Heart left ventricle (tissue), 16 donors: ENCODE measurements at regions not wholly inside any gene's neighbourhood (a gene's known extent, or its start where the extent isn't known, plus 50 kb on each side); places are given as distances from the start of the nearest gene placed in this dataset.

Source experiments
- ATAC-seq, 4 donors: fragments of 200-7000 bp; cut with Tn5 transposase; one replicate each; pipeline ENCODE4 v1.9.1; 2020 to 2022; ENCODE audit warnings: moderate library complexity in 4 of 4, mild to moderate bottlenecking in 3 of 4, moderate number of reproducible peaks in 1 of 4
- DNase-seq, 5 donors: peaks; one replicate each; pipeline ENCODE4 v3.0.0-alpha.2; 2020
- H3K27ac ChIP-seq, 12 donors: fragments of 200-600 bp; sonication (generic) in 4 of 12; one replicate each; pipeline versions ENCODE4 v1.5.0 to v1.8.0; 2016 to 2022; ENCODE audit warnings: mild to moderate bottlenecking in 2 of 12
- H3K27me3 ChIP-seq, 9 donors: fragments of 200-600 bp; sonication (generic) in 2 of 9; one replicate each; pipeline versions ENCODE4 v1.5.1 to v1.8.0; 2016 to 2022; ENCODE audit warnings: mild to moderate bottlenecking in 3 of 9
- H3K36me3 ChIP-seq, 9 donors: fragments of 200-600 bp; sonication (generic) in 2 of 9; one replicate each; pipeline versions ENCODE4 v1.5.0 to v1.8.0; 2018 to 2022; ENCODE audit warnings: mild to moderate bottlenecking in 2 of 9
- H3K4me1 ChIP-seq, 12 donors: fragments of 200-600 bp; sonication (generic) in 4 of 12; one replicate each; pipeline versions ENCODE4 v1.5.0 to v1.8.0; 2016 to 2022; ENCODE audit warnings: mild to moderate bottlenecking in 3 of 12
- H3K4me3 ChIP-seq, 12 donors: fragments of 200-600 bp; sonication (generic) in 4 of 12; one replicate each; pipeline versions ENCODE4 v1.5.0 to v1.8.0; 2017 to 2022; ENCODE audit warnings: mild to moderate bottlenecking in 9 of 12, moderate library complexity in 4 of 12
- H3K9me3 ChIP-seq, 12 donors: fragments of 200-600 bp; sonication (generic) in 4 of 12; one replicate each; pipeline versions ENCODE4 v1.5.0 to v1.8.0; 2016 to 2022; ENCODE audit warnings: mild to moderate bottlenecking in 1 of 12
- POLR2A ChIP-seq, 2 donors: fragments of 450-650 bp; IDR thresholded peaks; one replicate each; pipeline ENCODE4 v1.6.1; 2017; ENCODE audit warnings: antibody characterized with exemption in 2 of 2, mild to moderate bottlenecking in 2 of 2, moderate library complexity in 2 of 2
- WGBS, 4 donors: extraction: QIAGEN DNeasy Blood & Tissue Kit in 2 of 4; methylation state at CpG; one replicate each; pipeline versions ENCODE4 v1.1.5 to v1.1.7; 2013 to 2018; 5-methylcytosine and 5-hydroxymethylcytosine counted together
- intact Hi-C, 10 donors: fragments of 100-400 bp; cut with DNase I; formaldehyde crosslinking; loops; one replicate each; pipeline versions ENCODE4 v1.11.1 to v1.14.2; 2022
- TF ChIP-seq, protein P1 (sequence below), 12 donors: fragments of 200-600 bp; sonication (generic) in 4 of 12; IDR thresholded peaks; one replicate each; pipeline versions ENCODE4 v1.5.0 to v1.8.0; 2018 to 2022; ENCODE audit warnings: antibody characterized with exemption in 12 of 12, mild to moderate bottlenecking in 5 of 12
- donor health status: ischemic (EF 13 %, LVEDD 7.1; RV severe dilation, severe dysfunction).
- donor health status: healthy with polysubstance abuse.
- donor health status: DM: no; HTN: yes; CAD: no.
- donor health status: DM: no; HTN: no; CAD: no.
- donor health status: ischemic (EF 25% LVEDD 6.9; RV normal size, moderate dysfunction).
- donor health status: ischemic (EF 25% LVEDD 5.7; RV mildly dilated, moderate dysfunction).
- donor health status: healthy.
- donor health status: DM: yes; HTN: yes; CAD: no.
- donor health status: ischemic (EF 35%, LVEDD 5.7; RV mildly dilated, moderate dysfunction).
- donor health status: nonischemic (EF 11% LVEDD 7.7; RV severe dilation, severe dysfunction).
- donor health status: DM: yes; HTN: yes; CAD: no.
- donor health status: PGD.
- donor health status: ischemic (EF 29% LVEDD 5.4; RV normal size, mild dysfunction).
- donor health status: nonischemic (EF 23%, LVEDD 6.1; RV moderate dilation, normal function).

GRCh38 chr14:37787879-37788494, 192.6 kb downstream of the TTC6 start:
- H3K27ac ChIP-seq = no peak overlapping the region
- H3K4me1 ChIP-seq = no peaks in the 10 kb centered on the region
- no peaks in the 10 kb centered on the region for H3K36me3 ChIP-seq
- no peak for ATAC-seq
- no peaks in the 10 kb centered on the region for H3K9me3 ChIP-seq
- no peak for DNase-seq
- H3K27me3 ChIP-seq = no peaks in the 10 kb centered on the region
- H3K4me3 ChIP-seq = no peak overlapping the region
- TF ChIP-seq, protein P1, sequence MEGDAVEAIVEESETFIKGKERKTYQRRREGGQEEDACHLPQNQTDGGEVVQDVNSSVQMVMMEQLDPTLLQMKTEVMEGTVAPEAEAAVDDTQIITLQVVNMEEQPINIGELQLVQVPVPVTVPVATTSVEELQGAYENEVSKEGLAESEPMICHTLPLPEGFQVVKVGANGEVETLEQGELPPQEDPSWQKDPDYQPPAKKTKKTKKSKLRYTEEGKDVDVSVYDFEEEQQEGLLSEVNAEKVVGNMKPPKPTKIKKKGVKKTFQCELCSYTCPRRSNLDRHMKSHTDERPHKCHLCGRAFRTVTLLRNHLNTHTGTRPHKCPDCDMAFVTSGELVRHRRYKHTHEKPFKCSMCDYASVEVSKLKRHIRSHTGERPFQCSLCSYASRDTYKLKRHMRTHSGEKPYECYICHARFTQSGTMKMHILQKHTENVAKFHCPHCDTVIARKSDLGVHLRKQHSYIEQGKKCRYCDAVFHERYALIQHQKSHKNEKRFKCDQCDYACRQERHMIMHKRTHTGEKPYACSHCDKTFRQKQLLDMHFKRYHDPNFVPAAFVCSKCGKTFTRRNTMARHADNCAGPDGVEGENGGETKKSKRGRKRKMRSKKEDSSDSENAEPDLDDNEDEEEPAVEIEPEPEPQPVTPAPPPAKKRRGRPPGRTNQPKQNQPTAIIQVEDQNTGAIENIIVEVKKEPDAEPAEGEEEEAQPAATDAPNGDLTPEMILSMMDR (IDR thresholded peaks at IDR 0.05) = no peak
- TF ChIP-seq POLR2A (IDR thresholded peaks at IDR 0.05) = no peak
- intact Hi-C loops = no loop called here

DNA sequence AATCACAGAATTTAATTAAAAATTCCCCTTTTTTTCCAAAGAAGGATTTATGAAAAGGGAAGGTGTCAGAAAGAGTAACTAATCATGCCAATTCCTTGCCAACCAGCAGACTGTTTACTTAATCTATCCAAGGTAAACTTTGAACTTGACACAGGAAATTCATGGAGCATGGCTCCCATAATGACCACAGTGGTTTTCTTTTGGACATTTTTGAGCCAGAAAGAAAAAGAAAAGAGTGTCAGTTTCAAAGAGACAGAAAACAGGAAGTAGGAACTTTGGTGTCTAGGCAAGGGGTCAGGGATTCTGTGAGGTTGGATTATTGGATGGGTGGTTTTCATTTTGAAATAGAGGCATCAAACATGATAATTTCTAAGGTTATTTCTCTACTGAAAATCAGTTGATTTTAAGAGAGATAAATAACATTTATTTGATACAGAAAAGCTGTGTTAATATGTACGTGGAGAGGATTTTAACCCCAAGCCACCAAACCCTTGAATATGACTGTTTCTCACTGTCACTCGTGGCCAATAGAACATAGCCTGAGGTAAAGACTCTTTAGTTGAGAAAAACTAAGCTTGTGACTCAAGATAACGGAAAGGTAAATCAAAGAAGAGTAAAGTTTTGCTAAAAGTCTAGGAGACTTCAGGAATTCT, 196.1 kb downstream of the TTC6 start:
- DNase-seq = no peak
- intact Hi-C loops = no loop called here
- Histone ChIP-seq H3K9me3 (no peaks in the 10 kb centered on the region), H3K27ac (no peak overlapping the region), H3K4me3 (no peak overlapping the region), H3K4me1 (no peaks in the 10 kb centered on the region), H3K27me3 (no peaks in the 10 kb centered on the region), H3K36me3 (no peaks in the 10 kb centered on the region)
- TF ChIP-seq POLR2A (IDR thresholded peaks at IDR 0.05) = no peak
- TF ChIP-seq, protein P1 (IDR thresholded peaks at IDR 0.05) = no peak
- WGBS, 4 donors = 59 to 68% (median 63%) methylated on average over 3 of the region's 3 CpGs
- no peak for ATAC-seq

GRCh38 chr14:37792124-37792523, 196.7 kb downstream of the TTC6 start:
- H3K36me3 ChIP-seq = no peaks in the 10 kb centered on the region
- no peak for TF ChIP-seq POLR2A (IDR thresholded peaks at IDR 0.05)
- TF ChIP-seq, protein P1 (IDR thresholded peaks at IDR 0.05) = no peak
- 76 to 84% (median 81%) methylated on average over 4 of the region's 4 CpGs for WGBS, 4 donors
- no peaks in the 10 kb centered on the region for H3K27me3 ChIP-seq
- intact Hi-C loops = no loop called here
- no peak overlapping the region for H3K27ac ChIP-seq
- ATAC-seq = no peak
- H3K9me3 ChIP-seq = no peaks in the 10 kb centered on the region
- no peaks in the 10 kb centered on the region for H3K4me1 ChIP-seq
- no peak overlapping the region for H3K4me3 ChIP-seq
- no peak for DNase-seq

DNA sequence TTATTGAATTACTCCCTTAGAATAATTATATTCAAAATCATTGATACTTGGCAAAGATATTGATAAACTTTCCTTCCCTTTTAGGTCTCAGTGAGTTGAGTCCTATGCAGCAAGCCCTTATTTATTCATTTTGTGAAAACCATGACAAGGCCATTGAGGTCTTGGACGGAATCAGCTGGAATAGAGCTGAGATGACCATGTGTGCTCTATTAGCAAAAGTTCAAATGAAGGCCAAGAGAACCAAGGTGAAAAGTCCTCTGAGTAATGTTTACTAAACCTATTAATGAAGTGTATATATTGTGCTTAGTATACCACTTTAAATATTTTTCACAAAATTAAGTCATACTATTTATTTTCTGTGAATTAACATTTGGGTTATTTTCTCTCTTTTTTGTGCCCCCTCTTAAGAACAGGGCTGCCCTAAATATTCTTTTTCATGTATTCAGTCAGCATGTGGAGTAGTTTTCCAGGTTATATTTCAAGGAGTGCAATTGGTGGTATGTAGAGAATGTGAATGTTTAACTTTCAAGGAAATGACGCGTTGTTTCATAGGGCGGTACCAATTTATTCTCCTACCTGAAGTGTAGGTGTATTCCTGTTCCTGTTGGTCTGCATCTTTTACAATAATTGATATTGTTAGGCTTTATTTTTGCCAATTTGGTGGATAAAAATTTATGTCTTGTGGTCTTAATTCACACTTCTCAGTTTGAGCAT, 201.4 kb downstream of the TTC6 start:
- H3K9me3 ChIP-seq = no peaks in the 10 kb centered on the region
- ATAC-seq = no peak
- H3K36me3 ChIP-seq = no peaks in the 10 kb centered on the region
- intact Hi-C loops = no loop called here
- H3K27me3 ChIP-seq = no peaks in the 10 kb centered on the region
- DNase-seq = no peak
- no peaks in the 10 kb centered on the region for H3K4me1 ChIP-seq
- TF ChIP-seq, protein P1 (IDR thresholded peaks at IDR 0.05) = no peak
- no peak for TF ChIP-seq POLR2A (IDR thresholded peaks at IDR 0.05)
- no peak overlapping the region for H3K4me3 ChIP-seq
- WGBS, 4 donors = 76 to 93% (median 85%) methylated on average over 4 of the region's 4 CpGs
- H3K27ac ChIP-seq = no peak overlapping the region
